ENCODE measurements at regions not wholly inside any gene's neighbourhood (a gene's known extent, or its start where the extent isn't known, plus 50 kb on each side); places are given as distances from the start of the nearest gene placed in this dataset.
"Not testable (repeated sequence)": the region's sequence is repeated elsewhere in the genome, so short reads cannot be mapped to it uniquely, and the experiment has no call there.

DNA sequence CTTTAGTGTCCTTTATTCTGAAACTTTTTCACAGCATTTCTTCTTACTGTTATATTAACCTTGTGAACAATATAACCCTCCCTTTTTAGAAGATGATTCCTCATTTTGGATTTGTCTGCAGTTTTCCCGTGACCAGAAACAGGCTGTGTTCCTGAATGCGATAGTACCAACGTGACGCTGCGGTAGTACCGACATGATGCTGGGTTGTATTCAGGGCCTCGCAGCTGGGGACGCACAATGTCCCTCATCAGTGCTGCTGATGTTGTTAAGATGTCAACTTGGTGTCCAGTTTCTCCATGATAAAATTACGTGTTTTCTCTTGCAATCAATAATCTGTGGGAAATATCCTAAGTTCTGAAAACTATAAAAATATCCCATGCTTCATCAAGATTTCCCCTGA, 761.4 kb upstream of the TPTE start:
- Histone ChIP-seq H3K27ac (ENCODE audit: insufficient read depth, low read length, poor library complexity, severe bottlenecking) (no peak overlapping the region), H3K36me3 (ENCODE audit: control insufficient read depth, insufficient read depth, low read length) (no peaks in the 10 kb centered on the region), H3K27me3 (replicated peaks; ENCODE audit: control insufficient read depth, insufficient read depth, low read length, poor library complexity, severe bottlenecking) (no peaks in the 10 kb centered on the region), H3K4me3 (ENCODE audit: insufficient read depth, low read depth, low read length, poor library complexity, severe bottlenecking) (no peak overlapping the region), H3K9me3 (ENCODE audit: control insufficient read depth, low read length) (peaks cover 5% of the 10 kb centered on the region), H3K4me1 (ENCODE audit: control insufficient read depth, insufficient read depth, low read length, poor library complexity, severe bottlenecking) (no peaks in the 10 kb centered on the region)
- DNase-seq = no peak

DNA sequence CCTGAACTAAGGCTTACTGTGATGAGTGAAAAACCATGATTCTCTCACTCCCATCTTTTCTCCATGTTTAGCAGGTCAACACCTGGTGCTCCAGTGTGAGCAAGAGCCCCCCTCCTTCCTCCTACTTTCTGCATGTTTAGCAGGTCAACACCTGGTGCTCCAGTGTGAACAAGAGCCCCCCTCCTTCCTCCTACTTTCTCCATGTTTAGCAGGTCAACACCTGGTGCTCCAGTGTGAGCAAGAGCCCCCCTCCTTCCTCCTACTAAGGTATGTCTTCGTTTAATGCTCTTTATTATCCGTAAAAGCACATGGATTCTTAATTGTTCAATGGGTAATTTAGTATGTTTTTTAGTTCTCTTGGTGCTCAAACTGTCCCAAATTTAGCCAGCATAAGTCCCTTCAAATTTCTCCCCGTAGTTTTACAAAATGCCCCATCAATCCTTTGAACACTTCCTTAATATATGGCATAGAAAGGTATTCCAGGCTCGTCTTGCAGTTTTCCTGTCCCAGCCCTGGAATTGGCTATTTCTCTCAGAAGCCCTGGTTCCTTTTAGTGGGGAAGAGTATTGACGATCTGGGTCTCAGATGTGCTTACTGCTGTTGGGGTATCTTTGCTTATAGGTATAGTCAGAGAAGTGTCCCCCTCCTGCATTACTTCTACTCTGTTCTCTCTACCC, 760.8 kb upstream of the TPTE start:
- H3K4me1 ChIP-seq (ENCODE audit: control insufficient read depth, insufficient read depth, low read length, poor library complexity, severe bottlenecking) = no peaks in the 10 kb centered on the region
- DNase-seq = no peak
- peaks cover 5% of the 10 kb centered on the region for H3K9me3 ChIP-seq (ENCODE audit: control insufficient read depth, low read length)
- no peak overlapping the region for H3K27ac ChIP-seq (ENCODE audit: insufficient read depth, low read length, poor library complexity, severe bottlenecking)
- no peak overlapping the region for H3K4me3 ChIP-seq (ENCODE audit: insufficient read depth, low read depth, low read length, poor library complexity, severe bottlenecking)
- H3K36me3 ChIP-seq (ENCODE audit: control insufficient read depth, insufficient read depth, low read length) = no peaks in the 10 kb centered on the region
- H3K27me3 ChIP-seq (replicated peaks; ENCODE audit: control insufficient read depth, insufficient read depth, low read length, poor library complexity, severe bottlenecking) = no peaks in the 10 kb centered on the region

DNA sequence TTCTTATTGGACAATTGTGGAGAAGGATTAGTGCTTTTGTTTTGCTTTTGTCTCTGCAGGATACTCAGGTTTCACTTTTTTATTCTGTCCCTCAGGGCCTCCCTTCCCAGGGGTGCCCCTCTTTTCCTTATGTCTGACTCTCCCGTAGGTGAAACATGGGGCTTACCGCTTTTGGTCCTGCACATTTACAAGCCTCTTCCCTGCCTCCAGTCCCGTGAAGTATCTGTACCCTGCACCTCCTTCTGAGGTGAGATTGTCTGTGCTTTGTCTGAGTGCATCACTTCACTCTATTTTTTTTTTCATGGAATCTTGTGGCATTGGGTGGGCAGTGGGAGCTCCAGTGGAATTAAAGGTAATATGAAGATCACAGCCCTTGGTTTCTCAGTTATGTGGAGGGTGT, 758.1 kb upstream of the TPTE start:
- Histone ChIP-seq H3K4me3 (ENCODE audit: insufficient read depth, low read depth, low read length, poor library complexity, severe bottlenecking) (no peak overlapping the region), H3K36me3 (ENCODE audit: control insufficient read depth, insufficient read depth, low read length) (no peaks in the 10 kb centered on the region), H3K9me3 (ENCODE audit: control insufficient read depth, low read length) (peaks cover 5% of the 10 kb centered on the region), H3K27me3 (replicated peaks; ENCODE audit: control insufficient read depth, insufficient read depth, low read length, poor library complexity, severe bottlenecking) (no peaks in the 10 kb centered on the region), H3K27ac (ENCODE audit: insufficient read depth, low read length, poor library complexity, severe bottlenecking) (no peak overlapping the region), H3K4me1 (ENCODE audit: control insufficient read depth, insufficient read depth, low read length, poor library complexity, severe bottlenecking) (no peaks in the 10 kb centered on the region)
- no peak for DNase-seq

DNA sequence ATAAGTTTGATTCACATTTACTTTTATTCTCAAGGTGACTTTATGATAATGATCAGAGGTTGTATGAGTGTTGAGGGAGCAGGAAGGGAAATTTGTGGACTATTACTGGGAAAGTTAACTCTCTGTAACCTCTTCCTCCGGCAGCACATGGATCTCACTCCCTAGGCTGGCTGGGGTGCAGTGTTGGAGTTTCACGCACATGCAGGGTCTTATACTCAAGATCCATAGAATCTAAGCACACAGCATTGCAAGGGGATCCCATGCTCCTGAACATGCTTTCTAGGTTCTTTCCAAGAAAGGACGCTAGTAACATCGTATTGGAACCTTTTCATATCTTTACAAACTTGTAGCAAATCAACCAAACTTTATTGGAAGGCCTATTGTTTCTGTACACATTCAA, 757.6 kb upstream of the TPTE start:
- no peaks in the 10 kb centered on the region for H3K36me3 ChIP-seq (ENCODE audit: control insufficient read depth, insufficient read depth, low read length)
- no peaks in the 10 kb centered on the region for H3K4me1 ChIP-seq (ENCODE audit: control insufficient read depth, insufficient read depth, low read length, poor library complexity, severe bottlenecking)
- peaks cover 5% of the 10 kb centered on the region for H3K9me3 ChIP-seq (ENCODE audit: control insufficient read depth, low read length)
- no peak overlapping the region for H3K27ac ChIP-seq (ENCODE audit: insufficient read depth, low read length, poor library complexity, severe bottlenecking)
- no peak for DNase-seq
- no peak overlapping the region for H3K4me3 ChIP-seq (ENCODE audit: insufficient read depth, low read depth, low read length, poor library complexity, severe bottlenecking)
- H3K27me3 ChIP-seq (replicated peaks; ENCODE audit: control insufficient read depth, insufficient read depth, low read length, poor library complexity, severe bottlenecking) = no peaks in the 10 kb centered on the region

DNA sequence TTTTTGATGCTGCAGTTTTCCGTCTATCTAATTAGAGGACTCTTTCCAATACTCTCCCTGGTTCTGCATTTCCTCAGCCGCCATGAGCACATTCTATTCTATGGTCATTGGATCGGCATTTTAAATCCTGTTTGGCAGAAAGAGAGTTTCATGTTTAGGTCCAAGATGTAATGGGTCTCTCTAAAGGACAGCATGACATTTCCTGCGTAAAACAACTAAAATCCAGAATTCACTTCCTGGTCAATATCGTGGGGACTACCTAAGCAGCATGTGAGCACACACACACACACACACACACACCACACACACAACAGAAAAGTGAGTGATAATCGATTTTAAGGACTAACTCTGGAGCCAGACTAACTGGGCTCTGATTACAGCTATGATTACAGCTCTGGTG, 757.1 kb upstream of the TPTE start:
- not testable (repeated sequence) for H3K27me3 ChIP-seq (replicated peaks; ENCODE audit: control insufficient read depth, insufficient read depth, low read length, poor library complexity, severe bottlenecking); H3K4me3 ChIP-seq (ENCODE audit: insufficient read depth, low read depth, low read length, poor library complexity, severe bottlenecking); H3K4me1 ChIP-seq (ENCODE audit: control insufficient read depth, insufficient read depth, low read length, poor library complexity, severe bottlenecking); H3K36me3 ChIP-seq (ENCODE audit: control insufficient read depth, insufficient read depth, low read length); H3K27ac ChIP-seq (ENCODE audit: insufficient read depth, low read length, poor library complexity, severe bottlenecking); DNase-seq; H3K9me3 ChIP-seq (ENCODE audit: control insufficient read depth, low read length)

DNA sequence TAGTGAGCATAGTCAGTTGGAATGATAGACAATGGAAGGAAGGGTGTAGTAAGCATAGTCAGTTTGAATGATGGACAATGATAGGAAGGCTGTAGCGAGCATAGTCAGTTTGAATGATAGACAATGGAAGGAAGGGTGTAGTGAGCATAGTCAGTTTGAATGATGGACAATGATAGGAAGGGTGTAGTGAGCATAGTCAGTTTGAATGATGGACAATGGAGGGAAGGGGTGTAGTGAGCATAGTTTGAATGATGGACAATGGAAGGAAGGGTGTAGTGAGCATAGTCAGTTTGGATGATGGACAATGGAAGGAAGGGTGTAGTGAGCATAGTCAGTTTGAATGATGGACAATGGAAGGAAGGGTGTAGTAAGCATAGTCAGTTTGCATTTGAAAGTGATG, 755.8 kb upstream of the TPTE start:
- not testable (repeated sequence) for H3K27me3 ChIP-seq (replicated peaks; ENCODE audit: control insufficient read depth, insufficient read depth, low read length, poor library complexity, severe bottlenecking); H3K27ac ChIP-seq (ENCODE audit: insufficient read depth, low read length, poor library complexity, severe bottlenecking); H3K4me1 ChIP-seq (ENCODE audit: control insufficient read depth, insufficient read depth, low read length, poor library complexity, severe bottlenecking); H3K4me3 ChIP-seq (ENCODE audit: insufficient read depth, low read depth, low read length, poor library complexity, severe bottlenecking); DNase-seq; H3K36me3 ChIP-seq (ENCODE audit: control insufficient read depth, insufficient read depth, low read length); H3K9me3 ChIP-seq (ENCODE audit: control insufficient read depth, low read length)

DNA sequence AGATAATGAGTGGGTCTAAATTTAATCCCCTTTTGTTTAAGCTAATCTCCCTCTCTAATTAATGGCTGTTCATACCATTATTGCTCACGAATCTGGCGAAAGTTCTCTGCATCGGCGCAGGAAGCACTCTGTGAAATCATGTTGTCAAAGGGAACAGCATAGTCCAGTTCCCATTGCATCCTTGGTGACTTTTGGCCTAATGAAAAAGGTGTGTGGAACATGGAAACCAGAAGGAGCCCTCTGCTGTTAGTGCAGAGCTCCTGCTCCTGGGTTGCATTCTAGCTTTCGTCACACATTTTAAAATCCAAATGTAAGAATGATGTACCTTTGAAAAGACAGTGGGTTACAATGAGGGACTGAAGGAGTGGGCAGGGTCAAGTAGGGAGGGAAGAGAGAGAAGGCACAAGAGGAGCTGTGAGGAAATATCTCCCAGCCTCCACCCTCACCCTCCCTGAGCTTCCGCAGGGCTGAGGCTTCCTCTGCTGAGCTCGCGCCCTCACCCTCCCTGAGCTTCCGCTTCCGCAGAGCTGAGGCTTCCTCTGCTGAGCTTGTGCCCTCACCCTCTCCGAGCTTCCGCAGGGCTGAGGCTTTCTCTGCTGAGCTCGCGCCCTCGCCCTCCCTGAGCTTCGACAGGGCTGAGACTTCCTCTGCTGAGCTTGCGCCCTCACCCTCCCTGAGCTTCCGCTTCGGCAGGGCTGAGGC, 754.3 kb upstream of the TPTE start:
- not testable (repeated sequence) for H3K27me3 ChIP-seq (replicated peaks; ENCODE audit: control insufficient read depth, insufficient read depth, low read length, poor library complexity, severe bottlenecking); H3K4me1 ChIP-seq (ENCODE audit: control insufficient read depth, insufficient read depth, low read length, poor library complexity, severe bottlenecking); H3K36me3 ChIP-seq (ENCODE audit: control insufficient read depth, insufficient read depth, low read length); H3K27ac ChIP-seq (ENCODE audit: insufficient read depth, low read length, poor library complexity, severe bottlenecking); DNase-seq; H3K4me3 ChIP-seq (ENCODE audit: insufficient read depth, low read depth, low read length, poor library complexity, severe bottlenecking); H3K9me3 ChIP-seq (ENCODE audit: control insufficient read depth, low read length)

DNA sequence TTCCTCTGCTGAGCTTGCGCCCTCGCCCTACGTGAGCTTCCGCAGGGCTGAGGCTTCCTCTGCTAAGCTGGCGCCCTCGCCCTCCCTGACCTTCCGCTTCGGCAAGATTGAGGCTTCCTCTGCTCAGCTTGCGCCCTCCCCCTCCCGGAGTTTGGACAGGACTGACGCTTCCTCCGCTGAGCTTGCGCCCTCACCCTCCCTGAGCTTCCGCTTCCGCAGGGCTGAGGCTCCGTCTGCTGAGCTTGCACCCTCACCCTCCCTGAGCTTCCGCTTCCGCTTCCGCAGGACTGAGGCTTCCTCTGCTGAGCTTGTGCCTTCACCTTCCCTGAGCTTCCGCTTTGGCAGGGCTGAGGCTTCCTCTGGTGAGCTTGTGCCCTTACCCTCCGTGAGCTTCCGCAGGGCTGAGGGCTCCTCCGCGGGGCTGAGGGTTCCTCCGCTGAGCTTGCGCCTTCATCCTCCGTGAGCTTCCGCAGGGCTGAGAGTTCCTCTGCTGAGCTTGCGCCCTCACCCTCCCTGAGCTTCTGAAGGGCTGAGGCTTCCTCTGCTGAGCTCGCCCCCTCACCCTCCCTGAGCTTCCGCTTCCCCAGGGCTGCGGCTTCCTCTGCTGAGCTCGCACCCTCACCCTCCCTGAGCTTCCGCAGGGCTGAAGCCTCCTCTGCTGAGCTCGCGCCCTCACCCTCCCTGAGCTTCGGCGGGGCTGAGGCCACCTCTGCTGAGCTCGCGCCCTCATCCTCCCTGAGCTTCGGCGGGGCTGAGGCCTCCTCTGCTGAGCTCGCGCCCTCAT, 753.6 kb upstream of the TPTE start:
- no peaks in the 10 kb centered on the region for H3K9me3 ChIP-seq (ENCODE audit: control insufficient read depth, low read length)
- no peak for DNase-seq

DNA sequence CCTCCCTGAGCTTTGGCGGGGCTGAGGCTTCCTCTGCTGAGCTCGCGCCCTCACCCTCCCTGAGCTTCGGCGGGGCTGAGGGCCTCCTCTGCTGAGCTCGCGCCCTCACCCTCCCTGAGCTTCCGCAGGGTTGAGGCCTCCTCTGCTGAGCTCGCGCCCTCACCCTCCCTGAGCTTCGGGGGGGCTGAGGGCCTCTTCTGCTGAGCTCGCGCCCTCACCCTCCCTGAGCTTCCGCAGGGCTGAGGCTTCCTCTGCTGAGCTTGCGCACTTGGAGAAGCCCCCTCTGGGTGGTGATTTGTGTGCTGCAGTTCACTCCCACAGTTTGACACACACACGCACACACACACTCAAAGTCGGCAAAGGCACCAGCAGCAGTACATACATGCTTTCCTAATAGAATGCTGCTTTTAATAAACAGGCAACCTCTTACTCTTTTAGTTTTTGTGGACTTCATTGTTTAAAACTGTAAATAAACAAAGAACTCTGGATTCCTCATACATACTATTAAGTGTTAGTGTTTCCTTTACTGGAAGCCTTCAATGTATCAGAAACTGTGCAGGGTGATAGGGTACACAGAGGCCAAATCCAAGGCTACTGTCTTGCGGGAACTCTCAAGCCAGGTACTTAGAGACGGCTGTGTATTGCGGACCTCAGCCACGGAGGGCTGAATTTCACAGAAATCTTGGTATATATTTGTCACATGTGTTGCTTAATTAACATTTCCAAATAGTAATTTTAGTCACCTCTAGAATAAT, 752.8 kb upstream of the TPTE start:
- not testable (repeated sequence) for H3K4me1 ChIP-seq (ENCODE audit: control insufficient read depth, insufficient read depth, low read length, poor library complexity, severe bottlenecking); H3K9me3 ChIP-seq (ENCODE audit: control insufficient read depth, low read length); DNase-seq; H3K36me3 ChIP-seq (ENCODE audit: control insufficient read depth, insufficient read depth, low read length); H3K4me3 ChIP-seq (ENCODE audit: insufficient read depth, low read depth, low read length, poor library complexity, severe bottlenecking); H3K27ac ChIP-seq (ENCODE audit: insufficient read depth, low read length, poor library complexity, severe bottlenecking); H3K27me3 ChIP-seq (replicated peaks; ENCODE audit: control insufficient read depth, insufficient read depth, low read length, poor library complexity, severe bottlenecking)

More for the DNA sequence above, 753.6 kb upstream of the TPTE start:
- no peaks in the 10 kb centered on the region for H3K4me1 ChIP-seq (ENCODE audit: control insufficient read depth, insufficient read depth, low read length, poor library complexity, severe bottlenecking)
- no peak overlapping the region for H3K4me3 ChIP-seq (ENCODE audit: insufficient read depth, low read depth, low read length, poor library complexity, severe bottlenecking)
- no peaks in the 10 kb centered on the region for H3K36me3 ChIP-seq (ENCODE audit: control insufficient read depth, insufficient read depth, low read length)
- no peak overlapping the region for H3K27ac ChIP-seq (ENCODE audit: insufficient read depth, low read length, poor library complexity, severe bottlenecking)
- H3K27me3 ChIP-seq (replicated peaks; ENCODE audit: control insufficient read depth, insufficient read depth, low read length, poor library complexity, severe bottlenecking) = no peaks in the 10 kb centered on the region

Data from effector memory CD4-positive, alpha-beta T cell (primary cell).